ENCODE measurements at regions not wholly inside any gene's neighbourhood (a gene's known extent, or its start where the extent isn't known, plus 50 kb on each side); places are given as distances from the start of the nearest gene placed in this dataset.

- TF ChIP-seq CTCF (IDR thresholded peaks at IDR 0.05) (no peak), EZH2phosphoT487 (IDR thresholded peaks at IDR 0.05) (no peak), EZH2 (IDR thresholded peaks at IDR 0.05) (no peak)
Observed at GRCh38 chr21:21675601-21676000, 677.4 kb downstream of the NCAM2 start.

Data from neural progenitor cell (in vitro differentiated cells).